ENCODE measurements at regions not wholly inside any gene's neighbourhood (a gene's known extent, or its start where the extent isn't known, plus 50 kb on each side); places are given as distances from the start of the nearest gene placed in this dataset.

DNA sequence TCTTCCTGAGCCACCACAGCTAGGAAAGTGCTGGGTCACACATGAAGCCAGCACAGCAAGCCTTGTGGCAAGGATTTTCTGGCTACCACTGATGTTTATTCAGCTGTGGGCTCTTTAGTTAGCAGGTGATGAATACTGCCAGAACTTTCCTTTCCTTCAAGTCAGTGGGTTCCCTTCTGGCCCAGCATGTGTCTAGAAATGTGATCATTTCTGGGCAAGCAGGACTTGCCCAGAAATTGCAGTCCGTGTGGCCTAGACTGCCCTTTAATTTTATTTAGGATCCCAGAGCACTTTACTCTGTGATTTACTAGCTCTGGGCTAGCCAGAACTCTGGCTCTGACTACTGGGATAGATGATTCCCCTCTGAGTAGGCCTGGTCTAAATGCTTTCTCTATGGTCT, 397.5 kb downstream of the ZIC4 start:
- TF ChIP-seq, protein P1, sequence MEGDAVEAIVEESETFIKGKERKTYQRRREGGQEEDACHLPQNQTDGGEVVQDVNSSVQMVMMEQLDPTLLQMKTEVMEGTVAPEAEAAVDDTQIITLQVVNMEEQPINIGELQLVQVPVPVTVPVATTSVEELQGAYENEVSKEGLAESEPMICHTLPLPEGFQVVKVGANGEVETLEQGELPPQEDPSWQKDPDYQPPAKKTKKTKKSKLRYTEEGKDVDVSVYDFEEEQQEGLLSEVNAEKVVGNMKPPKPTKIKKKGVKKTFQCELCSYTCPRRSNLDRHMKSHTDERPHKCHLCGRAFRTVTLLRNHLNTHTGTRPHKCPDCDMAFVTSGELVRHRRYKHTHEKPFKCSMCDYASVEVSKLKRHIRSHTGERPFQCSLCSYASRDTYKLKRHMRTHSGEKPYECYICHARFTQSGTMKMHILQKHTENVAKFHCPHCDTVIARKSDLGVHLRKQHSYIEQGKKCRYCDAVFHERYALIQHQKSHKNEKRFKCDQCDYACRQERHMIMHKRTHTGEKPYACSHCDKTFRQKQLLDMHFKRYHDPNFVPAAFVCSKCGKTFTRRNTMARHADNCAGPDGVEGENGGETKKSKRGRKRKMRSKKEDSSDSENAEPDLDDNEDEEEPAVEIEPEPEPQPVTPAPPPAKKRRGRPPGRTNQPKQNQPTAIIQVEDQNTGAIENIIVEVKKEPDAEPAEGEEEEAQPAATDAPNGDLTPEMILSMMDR (IDR thresholded peaks at IDR 0.05; ENCODE audit: insufficient read depth, low read length, poor library complexity, severe bottlenecking): no peak
- no peak for TF ChIP-seq EZH2phosphoT487 (conservative IDR thresholded peaks at IDR 0.05; ENCODE audit: low read length)
